ENCODE measurements at regions not wholly inside any gene's neighbourhood (a gene's known extent, or its start where the extent isn't known, plus 50 kb on each side); places are given as distances from the start of the nearest gene placed in this dataset.

- no peak for DNase-seq
Observed at GRCh38 chr19:28244966-28245365, 968.0 kb downstream of the UQCRFS1 start.

- peak in 1 of 2 donors; percentile 1 for DNase-seq
Observed at GRCh38 chr19:28242317-28242927, 970.5 kb downstream of the UQCRFS1 start.

- DNase-seq: no peak
Observed at GRCh38 chr19:28239270-28239669, 973.7 kb downstream of the UQCRFS1 start.

- DNase-seq: no peak
Observed at GRCh38 chr19:28238270-28238820, 974.6 kb downstream of the UQCRFS1 start.

GRCh38 chr19:28235606-28236125 lies 977.3 kb downstream of the UQCRFS1 start:
- DNase-seq: no peak

- DNase-seq: no peak
Observed at GRCh38 chr19:28234637-28235036, 978.3 kb downstream of the UQCRFS1 start.

- no peak for DNase-seq
Observed at GRCh38 chr19:28228854-28229253, 984.1 kb downstream of the UQCRFS1 start.

GRCh38 chr19:28224441-28224840 lies 988.5 kb downstream of the UQCRFS1 start:
- DNase-seq: no peak

GRCh38 chr19:28221736-28222135 lies 991.2 kb downstream of the UQCRFS1 start:
- no peak for DNase-seq

GRCh38 chr19:28218728-28219127 lies 994.2 kb downstream of the UQCRFS1 start:
- DNase-seq: no peak

- no peak for DNase-seq
Observed at GRCh38 chr19:28217022-28217421, 995.9 kb downstream of the UQCRFS1 start.

GRCh38 chr19:28213470-28214082 lies 999.4 kb downstream of the UQCRFS1 start:
- no peak for DNase-seq

- no peak for DNase-seq
Observed at GRCh38 chr19:28210886-28211285, 1002.1 kb downstream of the UQCRFS1 start.

GRCh38 chr19:28208745-28209144 lies 1004.2 kb downstream of the UQCRFS1 start:
- no peak for DNase-seq

GRCh38 chr19:28207244-28207643 lies 1005.7 kb downstream of the UQCRFS1 start:
- no peak for DNase-seq

- DNase-seq: no peak
Observed at GRCh38 chr19:28201462-28201943, 1011.4 kb downstream of the UQCRFS1 start.

GRCh38 chr19:28199323-28199722 lies 1013.6 kb downstream of the UQCRFS1 start:
- DNase-seq: no peak

GRCh38 chr19:28196961-28197360 lies 1016.0 kb downstream of the UQCRFS1 start:
- no peak for DNase-seq

GRCh38 chr19:28196101-28196500 lies 1016.9 kb downstream of the UQCRFS1 start:
- DNase-seq: no peak

- DNase-seq: no peak
Observed at GRCh38 chr19:28185646-28186045, 1027.3 kb downstream of the UQCRFS1 start.

GRCh38 chr19:28184997-28185396 lies 1028.0 kb downstream of the UQCRFS1 start:
- no peak for DNase-seq

GRCh38 chr19:28176193-28176592 lies 1036.8 kb downstream of the UQCRFS1 start:
- no peak for DNase-seq

GRCh38 chr19:28171983-28172382 lies 1041.0 kb downstream of the UQCRFS1 start:
- no peak for DNase-seq

- no peak for DNase-seq
Observed at GRCh38 chr19:28170066-28170465, 1042.9 kb downstream of the UQCRFS1 start.
